Keratinocyte (primary cell): ENCODE measurements at regions not wholly inside any gene's neighbourhood (a gene's known extent, or its start where the extent isn't known, plus 50 kb on each side); places are given as distances from the start of the nearest gene placed in this dataset.
A peak's percentile ranks its signal among the peaks of the same experiment; 100 is the strongest.

ENCODE experiments used
- DNase-seq: peaks from one replicate; pipeline ENCODE4 v3.0.0-alpha.2; 2011; ENCODE audit warnings: low read depth, missing footprints, low spot score
- FAIRE-seq: peaks from 2 replicates; lab custom pipeline; 2011; peaks lifted over from hg19 to GRCh38; lab: Jason Lieb, UNC
- H2AFZ ChIP-seq: 2 replicates; pipeline ENCODE4 v1.6.0; 2012; ENCODE audit warnings: low read length, control low read depth, inconsistent platforms; ENCODE audit not compliant: control insufficient read depth
- H3K27ac ChIP-seq: 2 replicates; pipeline ENCODE4 v1.5.1; 2011; ENCODE audit warnings: low read length; ENCODE audit not compliant: control insufficient read depth, insufficient read depth
- H3K27me3 ChIP-seq: 3 replicates; pipeline ENCODE4 v1.6.0; 2011; ENCODE audit warnings: low read length; ENCODE audit not compliant: control insufficient read depth, insufficient read depth; ENCODE audit errors: extremely low read depth
- H3K36me3 ChIP-seq, 2 experiments: 2 replicates in 1 of 2; 3 replicates in 1 of 2; pipeline ENCODE4 v1.5.1; 2011; ENCODE audit warnings: low read length in 2 of 2, mild to moderate bottlenecking in 1 of 2; ENCODE audit not compliant: control insufficient read depth in 2 of 2, insufficient read depth in 2 of 2; ENCODE audit errors: extremely low read depth in 1 of 2
- H3K4me1 ChIP-seq: 3 replicates; pipeline ENCODE4 v1.5.1; 2011; ENCODE audit warnings: low read length; ENCODE audit not compliant: control insufficient read depth, insufficient read depth; ENCODE audit errors: extremely low read depth
- H3K4me2 ChIP-seq: 3 replicates; pipeline ENCODE4 v1.6.0; 2011; ENCODE audit warnings: low read depth, low read length; ENCODE audit not compliant: control insufficient read depth, insufficient read depth; ENCODE audit errors: extremely low read depth
- H3K4me3 ChIP-seq, 3 experiments: fragments of 200-600 bp in 1 of 3; sonication (generic) in 1 of 3; 2 replicates in 2 of 3; 3 replicates in 1 of 3; pipeline ENCODE4 v1.5.1; 2011 to 2016; ENCODE audit warnings: low read length in 3 of 3, mild to moderate bottlenecking in 3 of 3, control low read depth in 2 of 3, inconsistent platforms in 1 of 3, low read depth in 1 of 3, mixed read lengths in 1 of 3, mixed run types in 1 of 3, moderate library complexity in 1 of 3; ENCODE audit not compliant: control insufficient read depth in 2 of 3, insufficient read depth in 2 of 3; ENCODE audit errors: extremely low read depth in 1 of 3
- H3K79me2 ChIP-seq: 2 replicates; pipeline ENCODE4 v1.6.0; 2012; ENCODE audit warnings: low read length; ENCODE audit not compliant: control insufficient read depth, insufficient read depth
- H3K9ac ChIP-seq: 3 replicates; pipeline ENCODE4 v1.6.0; 2011; ENCODE audit warnings: low read length; ENCODE audit not compliant: control insufficient read depth, insufficient read depth; ENCODE audit errors: extremely low read depth
- H3K9me1 ChIP-seq: 3 replicates; pipeline ENCODE4 v1.6.0; 2011; ENCODE audit warnings: low read length; ENCODE audit not compliant: control insufficient read depth, insufficient read depth; ENCODE audit errors: extremely low read depth
- H3K9me3 ChIP-seq: 2 replicates; pipeline ENCODE4 v1.5.1; 2012; ENCODE audit warnings: low read depth, low read length; ENCODE audit not compliant: control insufficient read depth
- H4K20me1 ChIP-seq: 3 replicates; pipeline ENCODE4 v1.6.0; 2011; ENCODE audit warnings: low read length; ENCODE audit not compliant: control insufficient read depth, insufficient read depth; ENCODE audit errors: extremely low read depth
- EZH2 ChIP-seq: IDR thresholded peaks from one replicate; pipeline ENCODE4 v1.6.1; 2012; ENCODE audit warnings: inconsistent platforms, mild to moderate bottlenecking, low read length, moderate library complexity
- dilution Hi-C: fragments of 300-500 bp; cut with MboI; formaldehyde crosslinking; loops from one replicate; pipeline ENCODE4 v1.7.0; 2020; ENCODE audit warnings: low sequenced_read_pairs; ENCODE audit not compliant: extremely low pct_ligation_motif_present
- TF ChIP-seq, protein P1 (sequence below), 3 experiments: IDR thresholded peaks in 1 of 3; conservative IDR thresholded peaks in 1 of 3; optimal IDR thresholded peaks in 1 of 3; 2 replicates in 2 of 3; 3 replicates in 1 of 3; pipeline versions ENCODE3 to v1.5.1; 2011; ENCODE audit warnings: low read length in 3 of 3, mild to moderate bottlenecking in 3 of 3, moderate library complexity in 2 of 3, control low read depth in 1 of 3, inconsistent platforms in 1 of 3; ENCODE audit not compliant: insufficient read depth in 2 of 3; ENCODE audit errors: extremely low read depth in 1 of 3

DNA sequence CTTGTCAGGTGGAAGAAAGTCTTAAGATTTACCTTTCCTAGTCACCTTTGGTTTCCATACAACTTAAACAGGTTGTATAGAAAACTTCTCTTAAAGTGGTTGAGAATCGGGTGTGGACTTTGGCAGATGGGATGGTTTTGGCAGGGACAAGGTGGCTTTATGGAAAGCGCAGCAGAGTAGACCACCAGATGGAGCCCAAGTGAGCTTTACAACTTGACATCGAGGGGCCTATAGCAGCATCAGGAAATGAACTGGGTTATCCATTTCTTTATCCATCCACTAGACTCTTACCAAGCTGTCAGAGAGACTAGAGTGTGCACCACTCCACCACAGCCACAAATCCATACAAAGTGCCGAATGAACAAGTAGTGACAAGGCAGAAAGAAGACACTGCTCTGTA, 85.3 kb upstream of the MBNL1 start:
- no peaks in the 10 kb centered on the region for H3K9me3 ChIP-seq
- H3K4me1 ChIP-seq, result no peaks in the 10 kb centered on the region
- no peaks in the 10 kb centered on the region for H3K79me2 ChIP-seq
- no peak for TF ChIP-seq EZH2
- TF ChIP-seq, protein P1, sequence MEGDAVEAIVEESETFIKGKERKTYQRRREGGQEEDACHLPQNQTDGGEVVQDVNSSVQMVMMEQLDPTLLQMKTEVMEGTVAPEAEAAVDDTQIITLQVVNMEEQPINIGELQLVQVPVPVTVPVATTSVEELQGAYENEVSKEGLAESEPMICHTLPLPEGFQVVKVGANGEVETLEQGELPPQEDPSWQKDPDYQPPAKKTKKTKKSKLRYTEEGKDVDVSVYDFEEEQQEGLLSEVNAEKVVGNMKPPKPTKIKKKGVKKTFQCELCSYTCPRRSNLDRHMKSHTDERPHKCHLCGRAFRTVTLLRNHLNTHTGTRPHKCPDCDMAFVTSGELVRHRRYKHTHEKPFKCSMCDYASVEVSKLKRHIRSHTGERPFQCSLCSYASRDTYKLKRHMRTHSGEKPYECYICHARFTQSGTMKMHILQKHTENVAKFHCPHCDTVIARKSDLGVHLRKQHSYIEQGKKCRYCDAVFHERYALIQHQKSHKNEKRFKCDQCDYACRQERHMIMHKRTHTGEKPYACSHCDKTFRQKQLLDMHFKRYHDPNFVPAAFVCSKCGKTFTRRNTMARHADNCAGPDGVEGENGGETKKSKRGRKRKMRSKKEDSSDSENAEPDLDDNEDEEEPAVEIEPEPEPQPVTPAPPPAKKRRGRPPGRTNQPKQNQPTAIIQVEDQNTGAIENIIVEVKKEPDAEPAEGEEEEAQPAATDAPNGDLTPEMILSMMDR (optimal IDR thresholded peaks at IDR 0.05 in 1 of 3, IDR thresholded peaks at IDR 0.05 in 1 of 3, conservative IDR thresholded peaks at IDR 0.05 in 1 of 3; ENCODE audit: extremely low read depth in 1 of 3, insufficient read depth in 2 of 3, low read length in 3 of 3), result peak in 2 of 3 experiments; percentile 13 to 44
- no peak for DNase-seq
- dilution Hi-C loops, result no loop called here
- no peaks in the 10 kb centered on the region for H3K9me1 ChIP-seq
- no peaks in the 10 kb centered on the region for H4K20me1 ChIP-seq
- no peak overlapping the region for H3K9ac ChIP-seq
- no peak for FAIRE-seq
- H3K4me3 ChIP-seq, result no peak overlapping the region
- no peak overlapping the region for H3K4me2 ChIP-seq
- H3K27ac ChIP-seq, result no peak overlapping the region
- H3K27me3 ChIP-seq, result no peaks in the 10 kb centered on the region
- no peak overlapping the region for H2AFZ ChIP-seq
- H3K36me3 ChIP-seq, result no peaks in the 10 kb centered on the region

DNA sequence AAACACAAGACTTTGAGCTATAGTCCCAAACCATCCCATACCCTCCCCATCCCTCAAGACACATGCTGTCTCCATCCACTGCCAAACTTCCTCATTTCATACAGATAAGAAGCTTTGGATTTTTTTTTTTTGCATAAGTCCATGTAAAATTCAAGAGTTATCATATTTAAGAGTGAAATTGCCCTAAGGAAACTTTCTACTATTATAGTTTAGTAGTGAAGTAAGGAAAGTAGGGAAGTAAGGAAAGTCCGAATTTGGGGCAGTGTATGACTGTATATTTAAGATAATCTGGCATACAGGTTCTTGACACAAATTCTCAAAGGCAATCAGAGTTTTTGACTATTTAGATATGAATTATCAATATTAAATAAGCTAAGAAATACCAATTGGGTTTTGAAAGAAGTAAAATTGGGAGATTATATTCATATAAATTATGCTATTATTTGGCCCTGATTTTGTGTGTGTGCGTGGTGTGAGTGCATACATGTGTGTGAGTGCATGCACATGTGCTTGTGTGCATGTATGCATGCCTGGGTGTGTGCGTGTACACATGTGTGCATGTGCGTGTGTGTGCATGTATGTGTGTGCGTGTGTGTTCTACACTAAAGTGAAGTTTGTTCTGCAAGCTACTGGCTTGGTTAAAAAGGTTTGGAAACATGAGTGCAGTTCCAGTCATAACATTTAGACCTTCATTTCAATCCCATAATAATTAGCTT, 83.6 kb upstream of the MBNL1 start:
- DNase-seq (no peak), FAIRE-seq (no peak)
- TF ChIP-seq, protein P1 (optimal IDR thresholded peaks at IDR 0.05 in 1 of 3, IDR thresholded peaks at IDR 0.05 in 1 of 3, conservative IDR thresholded peaks at IDR 0.05 in 1 of 3; ENCODE audit: extremely low read depth in 1 of 3, insufficient read depth in 2 of 3, low read length in 3 of 3), result no peak
- TF ChIP-seq EZH2, result no peak
- no peak overlapping the region for H3K27ac ChIP-seq
- H3K9ac ChIP-seq, result no peak overlapping the region
- H2AFZ ChIP-seq, result no peak overlapping the region
- H3K4me3 ChIP-seq, result no peak overlapping the region
- H3K9me3 ChIP-seq, result no peaks in the 10 kb centered on the region
- H3K27me3 ChIP-seq, result no peaks in the 10 kb centered on the region
- no peak overlapping the region for H3K4me2 ChIP-seq
- no peaks in the 10 kb centered on the region for H3K36me3 ChIP-seq
- no peaks in the 10 kb centered on the region for H3K4me1 ChIP-seq
- dilution Hi-C loops, result no loop called here
- no peaks in the 10 kb centered on the region for H3K9me1 ChIP-seq
- no peaks in the 10 kb centered on the region for H4K20me1 ChIP-seq
- no peaks in the 10 kb centered on the region for H3K79me2 ChIP-seq
